SU-DHL-6 (cell line): ENCODE measurements at regions not wholly inside any gene's neighbourhood (a gene's known extent, or its start where the extent isn't known, plus 50 kb on each side); places are given as distances from the start of the nearest gene placed in this dataset.

Source experiments
- H2AFZ ChIP-seq: fragments of 200-600 bp; sonication (generic); 2 replicates; pipeline ENCODE4 v1.6.1; 2014; ENCODE audit warnings: low read depth, mild to moderate bottlenecking, moderate library complexity, mixed read lengths, antibody characterized with exemption, low read length; ENCODE audit not compliant: severe bottlenecking
- H3F3A ChIP-seq: fragments of 200-600 bp; shearing (Covaris generic); 2 replicates; pipeline ENCODE4 v1.6.0; 2016; ENCODE audit warnings: antibody characterized with exemption, mild to moderate bottlenecking; ENCODE audit not compliant: insufficient read depth
- H3K27ac ChIP-seq: fragments of 200-600 bp; sonication (generic); 2 replicates; pipeline ENCODE4 v1.5.1; 2016; ENCODE audit warnings: low read depth, mild to moderate bottlenecking, low read length, moderate library complexity, mixed read lengths
- H3K27me3 ChIP-seq: fragments of 200-600 bp; sonication (generic), shearing (Covaris generic); 2 replicates; pipeline ENCODE4 v1.6.0; 2014; ENCODE audit warnings: mild to moderate bottlenecking, low read length
- H3K36me3 ChIP-seq: fragments of 200-600 bp; sonication (generic); 2 replicates; pipeline ENCODE4 v1.6.1; 2014; ENCODE audit warnings: mild to moderate bottlenecking, low read length, mixed read lengths
- H3K4me2 ChIP-seq: fragments of 300-600, 200-600 bp; shearing (Covaris generic), sonication (generic); 2 replicates; pipeline ENCODE4 v1.6.0; 2014; ENCODE audit warnings: low read length, low read depth, mild to moderate bottlenecking; ENCODE audit not compliant: poor library complexity, severe bottlenecking
- H3K4me3 ChIP-seq: fragments of 200-600 bp; sonication (generic); 2 replicates; pipeline ENCODE4 v1.5.1; 2014; ENCODE audit warnings: antibody characterized with exemption, low read length, mild to moderate bottlenecking, mixed read lengths; ENCODE audit not compliant: insufficient read depth, poor library complexity, severe bottlenecking
- H3K79me2 ChIP-seq: fragments of 200-600 bp; sonication (generic); 2 replicates; pipeline ENCODE4 v1.6.1; 2014; ENCODE audit warnings: mild to moderate bottlenecking, low read length, moderate library complexity; ENCODE audit not compliant: insufficient read depth
- H3K9ac ChIP-seq: fragments of 200-600 bp; sonication (generic); 2 replicates; pipeline ENCODE4 v1.7.0; 2014; ENCODE audit warnings: mild to moderate bottlenecking, low read length
- H3K9me2 ChIP-seq: fragments of 200-600 bp; sonication (generic); replicated peaks from 2 replicates; pipeline ENCODE4 v1.6.1; 2014; ENCODE audit warnings: low read length; ENCODE audit not compliant: insufficient read depth
- H3K9me3 ChIP-seq: fragments of 200-600 bp; sonication (generic); 2 replicates; pipeline ENCODE4 v1.6.1; 2014; ENCODE audit warnings: low read length, mixed read lengths; ENCODE audit not compliant: insufficient read depth
- H4K20me1 ChIP-seq: fragments of 200-600 bp; sonication (generic); 2 replicates; pipeline ENCODE4 v1.6.1; 2014; ENCODE audit warnings: low read depth, mild to moderate bottlenecking, antibody characterized with exemption, low read length, moderate library complexity, mixed read lengths
- CTCF ChIP-seq: fragments of 200-600 bp; sonication (generic); IDR thresholded peaks from one replicate; pipeline ENCODE4 v1.5.1; 2017; ENCODE audit warnings: antibody characterized with exemption, mild to moderate bottlenecking, low read length, moderate library complexity; ENCODE audit not compliant: insufficient read depth, poor library complexity, severe bottlenecking
- EZH2phosphoT487 ChIP-seq: fragments of 200-600 bp; sonication (generic), shearing (Covaris generic); conservative IDR thresholded peaks from 2 replicates; pipeline ENCODE4 v1.6.1; 2018; ENCODE audit warnings: mild to moderate bottlenecking, antibody characterized with exemption, low read length, moderate library complexity, mixed read lengths

GRCh38 chr1:221902961-221903360, 161.1 kb upstream of the DUSP10 start:
- TF ChIP-seq EZH2phosphoT487 (no peak), CTCF (no peak)
- Histone ChIP-seq H4K20me1 (no peaks in the 10 kb centered on the region), H3K9ac (no peak overlapping the region), H3K36me3 (no peaks in the 10 kb centered on the region), H3K9me3 (no peaks in the 10 kb centered on the region; the same call in 1 of the 2 replicates), H3K27me3 (no peaks in the 10 kb centered on the region), H2AFZ (no peak overlapping the region), H3F3A (no peaks in the 10 kb centered on the region), H3K27ac (no peak overlapping the region), H3K79me2 (no peaks in the 10 kb centered on the region), H3K9me2 (no peaks in the 10 kb centered on the region), H3K4me2 (no peak overlapping the region), H3K4me3 (no peak overlapping the region)

- TF ChIP-seq CTCF (no peak), EZH2phosphoT487 (no peak)
- Histone ChIP-seq H3K4me2 (no peak overlapping the region), H2AFZ (no peak overlapping the region), H3K9me2 (no peaks in the 10 kb centered on the region), H3K27me3 (no peaks in the 10 kb centered on the region), H3F3A (no peaks in the 10 kb centered on the region), H3K79me2 (no peaks in the 10 kb centered on the region), H3K4me3 (no peak overlapping the region), H3K9ac (no peak overlapping the region), H3K9me3 (no peaks in the 10 kb centered on the region; the same call in 1 of the 2 replicates), H3K27ac (no peak overlapping the region), H4K20me1 (no peaks in the 10 kb centered on the region), H3K36me3 (no peaks in the 10 kb centered on the region)
Measured at GRCh38 chr1:221900678-221901077, 158.8 kb upstream of the DUSP10 start.

- no peak overlapping the region for H2AFZ ChIP-seq
Measured at GRCh38 chr1:221897321-221897721, 155.4 kb upstream of the DUSP10 start.

More at GRCh38 chr1:221897321-221897721, 155.4 kb upstream of the DUSP10 start:
- Histone ChIP-seq H3K9me3 (no peaks in the 10 kb centered on the region), H3K4me3 (no peak overlapping the region), H3K9me2 (no peaks in the 10 kb centered on the region), H3K27me3 (no peaks in the 10 kb centered on the region), H3F3A (no peaks in the 10 kb centered on the region), H3K79me2 (no peaks in the 10 kb centered on the region), H3K9ac (no peak overlapping the region), H3K36me3 (no peaks in the 10 kb centered on the region), H4K20me1 (no peaks in the 10 kb centered on the region), H3K27ac (no peak overlapping the region), H3K4me2 (no peak overlapping the region)
- TF ChIP-seq CTCF, result no peak
- TF ChIP-seq EZH2phosphoT487, result no peak
